ENCODE measurements at regions not wholly inside any gene's neighbourhood (a gene's known extent, or its start where the extent isn't known, plus 50 kb on each side); places are given as distances from the start of the nearest gene placed in this dataset.

DNA sequence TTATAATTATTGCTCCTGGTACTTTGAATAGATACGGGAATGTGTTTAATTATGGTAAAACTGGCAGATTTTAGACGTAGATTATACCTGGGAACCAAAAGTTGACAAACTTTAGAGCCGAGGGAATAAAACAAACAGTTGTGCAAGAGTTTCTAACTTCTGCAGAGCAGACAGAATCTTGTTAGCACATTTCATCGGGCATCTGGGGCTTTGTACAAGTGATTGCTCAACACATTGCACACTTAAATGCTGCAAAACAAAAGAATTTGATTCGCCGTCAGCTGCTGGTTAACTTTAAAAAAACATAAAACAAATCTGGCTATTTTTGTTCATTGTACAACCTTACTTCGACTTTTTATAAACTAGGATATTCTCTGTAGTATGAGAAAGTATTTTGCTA lies 398.1 kb downstream of the MAN2A1 start:
- WGBS (ENCODE audit: insufficient coverage), result 83% methylated on average over 6 of the region's 7 CpGs
- H3K36me3 Mint-ChIP-seq, result no peaks in the 10 kb centered on the region

DNA sequence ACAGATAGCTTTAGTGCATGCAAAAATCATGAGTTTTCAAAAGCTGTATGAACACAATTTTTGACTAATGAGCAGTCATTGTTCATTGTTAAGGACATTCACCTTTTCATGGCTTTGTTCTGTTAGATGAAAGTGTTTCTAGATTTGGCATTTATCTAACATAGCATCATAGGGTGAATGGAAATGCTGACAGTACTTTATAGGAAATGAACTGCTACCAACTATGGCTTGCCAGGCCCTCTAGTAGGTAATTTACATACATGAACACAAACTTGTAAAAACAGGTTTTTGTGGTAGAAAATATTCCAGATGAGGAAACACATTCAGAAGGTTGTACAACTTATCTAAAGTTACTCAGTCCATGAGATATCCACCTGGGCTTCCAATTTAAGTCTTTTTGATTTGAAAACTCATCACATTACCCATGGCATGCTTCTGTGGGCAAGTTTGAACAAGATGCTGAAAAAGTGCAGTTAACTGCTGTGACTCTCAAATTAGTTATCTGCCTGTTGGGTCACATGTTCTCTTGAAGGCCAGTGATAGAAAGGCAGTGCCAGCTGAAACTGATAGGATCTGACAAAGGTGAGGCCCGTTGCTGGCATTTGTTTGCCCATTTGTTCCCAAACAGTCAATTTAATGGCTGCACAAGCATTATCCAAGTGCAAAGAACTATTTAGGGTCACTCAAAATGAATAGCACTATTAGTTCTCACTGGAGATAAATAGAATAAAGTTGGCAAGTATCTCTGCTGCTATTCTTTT lies 399.1 kb downstream of the MAN2A1 start:
- Mint-ChIP-seq H3K9me3 (no peaks in the 10 kb centered on the region), H3K4me3 (no peak overlapping the region), H3K36me3 (no peaks in the 10 kb centered on the region), H3K4me1 (no peaks in the 10 kb centered on the region), H3K27ac (no peak overlapping the region), H3K27me3 (ENCODE audit: low read depth in 2 of 2) (peaks cover 0 to 18% of the 10 kb centered on the region in 2 donors)
- no peaks in the 10 kb centered on the region for H3K36me3 ChIP-seq (ENCODE audit: control insufficient read depth, insufficient read depth, low read length)
- H3K27me3 ChIP-seq (ENCODE audit: control insufficient read depth, insufficient read depth, low read length), result no peaks in the 10 kb centered on the region
- no peaks in the 10 kb centered on the region for H3K9me3 ChIP-seq (ENCODE audit: control insufficient read depth, insufficient read depth, low read length)
- intact Hi-C loops (cut with micrococcal nuclease), result no loop called here
- H3K4me3 ChIP-seq (ENCODE audit: low read length), result no peak overlapping the region
- DNase-seq (no peak), ATAC-seq (no peak)
- H3K4me1 ChIP-seq (ENCODE audit: control insufficient read depth, insufficient read depth, low read length), result no peaks in the 10 kb centered on the region
- H3K27ac ChIP-seq (ENCODE audit: low read length), result no peak overlapping the region
- 96% methylated on average over 1 of the region's 1 CpG for WGBS (ENCODE audit: insufficient coverage)
- TF ChIP-seq, protein P1, sequence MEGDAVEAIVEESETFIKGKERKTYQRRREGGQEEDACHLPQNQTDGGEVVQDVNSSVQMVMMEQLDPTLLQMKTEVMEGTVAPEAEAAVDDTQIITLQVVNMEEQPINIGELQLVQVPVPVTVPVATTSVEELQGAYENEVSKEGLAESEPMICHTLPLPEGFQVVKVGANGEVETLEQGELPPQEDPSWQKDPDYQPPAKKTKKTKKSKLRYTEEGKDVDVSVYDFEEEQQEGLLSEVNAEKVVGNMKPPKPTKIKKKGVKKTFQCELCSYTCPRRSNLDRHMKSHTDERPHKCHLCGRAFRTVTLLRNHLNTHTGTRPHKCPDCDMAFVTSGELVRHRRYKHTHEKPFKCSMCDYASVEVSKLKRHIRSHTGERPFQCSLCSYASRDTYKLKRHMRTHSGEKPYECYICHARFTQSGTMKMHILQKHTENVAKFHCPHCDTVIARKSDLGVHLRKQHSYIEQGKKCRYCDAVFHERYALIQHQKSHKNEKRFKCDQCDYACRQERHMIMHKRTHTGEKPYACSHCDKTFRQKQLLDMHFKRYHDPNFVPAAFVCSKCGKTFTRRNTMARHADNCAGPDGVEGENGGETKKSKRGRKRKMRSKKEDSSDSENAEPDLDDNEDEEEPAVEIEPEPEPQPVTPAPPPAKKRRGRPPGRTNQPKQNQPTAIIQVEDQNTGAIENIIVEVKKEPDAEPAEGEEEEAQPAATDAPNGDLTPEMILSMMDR (IDR thresholded peaks at IDR 0.05), result no peak

More for the DNA sequence above, 398.1 kb downstream of the MAN2A1 start:
- no peaks in the 10 kb centered on the region for H3K4me1 Mint-ChIP-seq
- H3K27me3 ChIP-seq (ENCODE audit: control insufficient read depth, insufficient read depth, low read length), result no peaks in the 10 kb centered on the region
- H3K27ac Mint-ChIP-seq, result no peak overlapping the region
- H3K9me3 Mint-ChIP-seq, result no peaks in the 10 kb centered on the region
- H3K27me3 Mint-ChIP-seq (ENCODE audit: low read depth in 2 of 2), result peaks cover 0 to 18% of the 10 kb centered on the region in 2 donors
- H3K4me3 Mint-ChIP-seq, result no peak overlapping the region
- no peak overlapping the region for H3K4me3 ChIP-seq (ENCODE audit: low read length)
- DNase-seq (no peak), ATAC-seq (no peak)
- TF ChIP-seq, protein P1 (IDR thresholded peaks at IDR 0.05), result no peak
- H3K9me3 ChIP-seq (ENCODE audit: control insufficient read depth, insufficient read depth, low read length), result no peaks in the 10 kb centered on the region
- H3K4me1 ChIP-seq (ENCODE audit: control insufficient read depth, insufficient read depth, low read length), result no peaks in the 10 kb centered on the region
- intact Hi-C loops (cut with micrococcal nuclease), result no loop called here
- H3K36me3 ChIP-seq (ENCODE audit: control insufficient read depth, insufficient read depth, low read length), result no peaks in the 10 kb centered on the region
- no peak overlapping the region for H3K27ac ChIP-seq (ENCODE audit: low read length)

DNA sequence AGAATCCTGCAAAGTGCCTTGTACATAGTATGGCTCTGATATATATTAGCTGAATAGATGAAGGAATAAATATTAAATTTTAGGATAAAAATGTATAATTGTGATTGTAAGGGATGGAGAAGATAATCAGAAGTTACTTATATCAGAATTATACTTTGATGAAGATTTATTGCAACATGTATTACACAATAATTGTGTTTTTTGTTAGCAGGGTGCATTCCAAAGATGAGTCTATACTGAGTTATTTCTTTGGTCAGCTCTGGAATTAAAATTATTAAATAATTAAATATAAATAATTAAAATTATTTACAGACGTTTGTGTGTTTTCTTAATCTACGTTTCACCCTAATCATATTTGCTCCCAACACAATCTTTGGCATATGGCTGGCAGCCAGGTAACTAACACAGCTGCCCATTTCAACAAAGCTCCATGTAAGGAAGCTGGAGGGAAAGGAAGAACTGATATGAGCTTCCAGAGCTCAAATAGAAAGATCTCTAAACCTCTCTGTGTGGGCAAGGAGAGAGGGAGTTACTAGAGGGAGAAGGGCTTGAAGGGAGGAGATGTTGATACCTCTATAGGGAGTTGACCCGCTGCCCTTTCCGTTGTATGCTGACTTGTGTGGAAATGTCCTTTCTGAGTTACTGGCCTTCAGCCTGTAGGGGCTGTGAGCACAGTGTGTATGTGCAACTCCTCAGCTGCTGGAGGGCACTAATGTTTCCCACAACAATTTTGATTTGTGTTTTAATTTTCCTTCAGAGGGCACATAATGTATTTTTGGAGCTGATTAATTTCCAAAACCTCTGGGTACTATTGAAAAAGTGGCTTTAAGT lies 403.4 kb downstream of the MAN2A1 start:
- Mint-ChIP-seq H3K9me3 (no peaks in the 10 kb centered on the region), H3K4me1 (no peaks in the 10 kb centered on the region), H3K36me3 (no peaks in the 10 kb centered on the region), H3K4me3 (no peak overlapping the region), H3K27ac (no peak overlapping the region), H3K27me3 (ENCODE audit: low read depth in 2 of 2) (no peaks in the 10 kb centered on the region)
- no peak overlapping the region for H3K27ac ChIP-seq (ENCODE audit: low read length)
- TF ChIP-seq, protein P1 (IDR thresholded peaks at IDR 0.05), result no peak
- 93% methylated on average over 2 of the region's 4 CpGs for WGBS (ENCODE audit: insufficient coverage)
- no peak for ATAC-seq
- H3K4me3 ChIP-seq (ENCODE audit: low read length), result no peak overlapping the region
- H3K9me3 ChIP-seq (ENCODE audit: control insufficient read depth, insufficient read depth, low read length), result no peaks in the 10 kb centered on the region
- no peaks in the 10 kb centered on the region for H3K36me3 ChIP-seq (ENCODE audit: control insufficient read depth, insufficient read depth, low read length)
- H3K4me1 ChIP-seq (ENCODE audit: control insufficient read depth, insufficient read depth, low read length), result no peaks in the 10 kb centered on the region
- DNase-seq, result no peak
- H3K27me3 ChIP-seq (ENCODE audit: control insufficient read depth, insufficient read depth, low read length), result no peaks in the 10 kb centered on the region
- intact Hi-C loops (cut with micrococcal nuclease), result no loop called here

Measured in natural killer cell (primary cell).